ENCODE measurements at regions not wholly inside any gene's neighbourhood (a gene's known extent, or its start where the extent isn't known, plus 50 kb on each side); places are given as distances from the start of the nearest gene placed in this dataset.

GRCh38 chr1:184260382-184260781 lies 126.4 kb upstream of the C1orf21 start:
- Histone ChIP-seq H3K36me3 (no peaks in the 10 kb centered on the region), H3K4me3 (no peak overlapping the region), H3K9me3 (no peaks in the 10 kb centered on the region), H3K27ac (no peak overlapping the region), H3K4me1 (peaks cover 0 to 24% (median 12%) of the 10 kb centered on the region in 9 donors), H3K27me3 (no peaks in the 10 kb centered on the region)
- TF ChIP-seq CTCF (IDR thresholded peaks at IDR 0.05): no peak
- DNase-seq (no peak), ATAC-seq (no peak)
- intact Hi-C loops (cut with DNase I): no loop called here
- WGBS, 2 donors: 59 to 63% methylated on average over 1 of the region's 1 CpG

- Histone ChIP-seq H3K36me3 (no peaks in the 10 kb centered on the region), H3K27me3 (no peaks in the 10 kb centered on the region), H3K4me1 (peaks cover 0 to 18% (median 6%) of the 10 kb centered on the region in 9 donors), H3K4me3 (no peak overlapping the region), H3K27ac (no peak overlapping the region), H3K9me3 (no peaks in the 10 kb centered on the region)
- intact Hi-C loops (cut with DNase I): no loop called here
- ATAC-seq: no peak
- TF ChIP-seq CTCF (IDR thresholded peaks at IDR 0.05): no peak
- no peak for DNase-seq
These were observed 124.7 kb upstream of the C1orf21 start for GRCh38 chr1:184262109-184262508.

GRCh38 chr1:184267747-184268146 lies 119.1 kb upstream of the C1orf21 start:
- H3K27me3 ChIP-seq: no peaks in the 10 kb centered on the region
- H3K9me3 ChIP-seq: no peaks in the 10 kb centered on the region
- H3K27ac ChIP-seq: no peak overlapping the region
- intact Hi-C loops (cut with DNase I): no loop called here
- no peaks in the 10 kb centered on the region for H3K36me3 ChIP-seq
- no peak for ATAC-seq
- TF ChIP-seq CTCF (IDR thresholded peaks at IDR 0.05): no peak
- WGBS, 2 donors: 92 to 93% methylated on average over 4 of the region's 4 CpGs
- H3K4me1 ChIP-seq: peaks cover 0 to 4% (median 0%) of the 10 kb centered on the region in 9 donors
- no peak for DNase-seq
- no peak overlapping the region for H3K4me3 ChIP-seq

GRCh38 chr1:184270556-184270955 lies 116.3 kb upstream of the C1orf21 start:
- TF ChIP-seq CTCF (IDR thresholded peaks at IDR 0.05): no peak
- H3K27ac ChIP-seq: no peak overlapping the region
- intact Hi-C loops (cut with DNase I): no loop called here
- no peaks in the 10 kb centered on the region for H3K36me3 ChIP-seq
- no peak overlapping the region for H3K4me3 ChIP-seq
- 38 to 45% methylated on average over 3 of the region's 3 CpGs for WGBS, 2 donors
- H3K4me1 ChIP-seq: no peaks in the 10 kb centered on the region
- DNase-seq (no peak), ATAC-seq (peak in 1 of 8 donors; percentile 68)
- no peaks in the 10 kb centered on the region for H3K27me3 ChIP-seq
- H3K9me3 ChIP-seq: peaks cover 0 to 6% (median 0%) of the 10 kb centered on the region in 11 donors

Data from heart right ventricle (tissue), 16 donors.